IMR-90 (cell line): ENCODE measurements at regions not wholly inside any gene's neighbourhood (a gene's known extent, or its start where the extent isn't known, plus 50 kb on each side); places are given as distances from the start of the nearest gene placed in this dataset.

Experiments
- ATAC-seq: fragments of 200-7000 bp; cut with Tn5 transposase; 2 replicates; pipeline ENCODE4 v1.9.1; 2020; ENCODE audit warnings: low read depth, mild to moderate bottlenecking, moderate library complexity
- BruUV-seq: library from RNA; stranded (reverse); fragments of 400-500 nt; replicated peaks from 2 replicates; lab custom pipeline; 2021; lab: Mats Ljungman, UMichigan
- CTCF ChIA-PET: fragments of 300-600 bp; formaldehyde crosslinking; extraction: SDS; loops from one replicate; lab custom pipeline; 2021; ENCODE audit warnings: antibody characterized with exemption; lab: Yijun Ruan, JAX
- POLR2A ChIA-PET: fragments of 300-600 bp; sonication (Branson Sonifier 250); formaldehyde crosslinking; loops from one replicate; lab custom pipeline; 2022; ENCODE audit warnings: antibody characterized with exemption; ENCODE audit not compliant: unreplicated experiment; lab: Charles Lee
- DNase-seq: peaks from one replicate; pipeline ENCODE4 v3.0.0; 2013
- H2AFZ ChIP-seq: replicated peaks from 2 replicates; pipeline ENCODE3; 2013; ENCODE audit warnings: low read length, mild to moderate bottlenecking; ENCODE audit not compliant: poor library complexity
- H2AK5ac ChIP-seq: 2 replicates; pipeline ENCODE4 v1.6.1; 2013; ENCODE audit warnings: low read depth, low read length, inconsistent platforms
- H2AK9ac ChIP-seq: replicated peaks from 2 replicates; pipeline ENCODE3; 2013; ENCODE audit warnings: mild to moderate bottlenecking, low read depth, low read length, moderate library complexity; ENCODE audit not compliant: poor library complexity
- H2BK120ac ChIP-seq: 2 replicates; pipeline ENCODE4 v1.6.1; 2013; ENCODE audit warnings: low read depth, low read length, inconsistent platforms
- H2BK15ac ChIP-seq: 3 replicates; pipeline ENCODE4 v1.6.1; 2013; ENCODE audit warnings: low read depth, low read length, inconsistent platforms
- H2BK20ac ChIP-seq: 2 replicates; pipeline ENCODE4 v1.6.1; 2013; ENCODE audit warnings: low read depth, mild to moderate bottlenecking, inconsistent platforms, low read length, moderate library complexity
- H2BK5ac ChIP-seq: 2 replicates; pipeline ENCODE4 v1.6.1; 2013; ENCODE audit warnings: mild to moderate bottlenecking, low read depth, low read length, inconsistent platforms; ENCODE audit not compliant: poor library complexity, severe bottlenecking
- H3K14ac ChIP-seq: replicated peaks from 2 replicates; pipeline ENCODE4 v1.6.1; 2013; ENCODE audit warnings: low read depth, low read length, inconsistent platforms
- H3K18ac ChIP-seq: 2 replicates; pipeline ENCODE4 v1.6.1; 2013; ENCODE audit warnings: low read depth, low read length, control low read depth
- H3K23ac ChIP-seq: 2 replicates; pipeline ENCODE4 v1.6.1; 2013; ENCODE audit warnings: low read depth, low read length, inconsistent platforms
- H3K27ac ChIP-seq: 2 replicates; pipeline ENCODE4 v1.5.1; 2013; ENCODE audit warnings: mild to moderate bottlenecking, control low read depth, low read length; ENCODE audit not compliant: insufficient read depth
- H3K27me3 ChIP-seq: 2 replicates; pipeline ENCODE4 v1.6.1; 2013; ENCODE audit warnings: low read length; ENCODE audit not compliant: control insufficient read depth, insufficient read depth
- H3K36me3 ChIP-seq: 2 replicates; pipeline ENCODE4 v1.6.1; 2013; ENCODE audit warnings: low read length, mixed read lengths; ENCODE audit not compliant: control insufficient read depth, insufficient read depth
- H3K4ac ChIP-seq: 2 replicates; pipeline ENCODE4 v1.6.1; 2013; ENCODE audit warnings: low read depth, low read length, inconsistent platforms
- H3K4me1 ChIP-seq: 2 replicates; pipeline ENCODE4 v1.6.1; 2013; ENCODE audit warnings: low read length, mixed read lengths; ENCODE audit not compliant: control insufficient read depth, insufficient read depth
- H3K4me2 ChIP-seq: 2 replicates; pipeline ENCODE4 v1.6.1; 2013; ENCODE audit warnings: low read depth, mild to moderate bottlenecking, control low read depth, low read length, moderate library complexity
- H3K4me3 ChIP-seq: 2 replicates; pipeline ENCODE4 v1.5.1; 2013; ENCODE audit warnings: low read depth, mild to moderate bottlenecking, control low read depth, low read length, moderate library complexity; ENCODE audit not compliant: insufficient read depth
- H3K56ac ChIP-seq: 2 replicates; pipeline ENCODE4 v1.6.1; 2013; ENCODE audit warnings: low read length, inconsistent platforms; ENCODE audit not compliant: insufficient read depth; ENCODE audit errors: extremely low read depth
- H3K79me1 ChIP-seq, 2 experiments: 2 replicates each; pipeline ENCODE4 v1.6.1; 2013; ENCODE audit warnings: low read length in 2 of 2, inconsistent platforms in 1 of 2, low read depth in 1 of 2
- H3K9ac ChIP-seq: 2 replicates; pipeline ENCODE4 v1.6.1; 2013; ENCODE audit warnings: low read depth, low read length, control low read depth
- H3K9me1 ChIP-seq: 2 replicates; pipeline ENCODE4 v1.6.1; 2013; ENCODE audit warnings: low read length, inconsistent platforms; ENCODE audit not compliant: insufficient read depth
- H3K9me3 ChIP-seq: 2 replicates; pipeline ENCODE4 v1.6.1; 2013; ENCODE audit warnings: low read length; ENCODE audit not compliant: control insufficient read depth, insufficient read depth
- H4K20me1 ChIP-seq: 2 replicates; pipeline ENCODE4 v1.6.1; 2013; ENCODE audit warnings: low read length, inconsistent platforms; ENCODE audit not compliant: insufficient read depth
- H4K5ac ChIP-seq: 2 replicates; pipeline ENCODE4 v1.6.1; 2013; ENCODE audit warnings: mild to moderate bottlenecking, low read depth, low read length, control low read depth
- H4K8ac ChIP-seq, 2 experiments: 2 replicates each; pipeline ENCODE4 v1.6.1; 2013; ENCODE audit warnings: low read depth in 2 of 2, low read length in 2 of 2, control low read depth in 1 of 2, inconsistent platforms in 1 of 2
- H4K91ac ChIP-seq: 2 replicates; pipeline ENCODE4 v1.6.1; 2013; ENCODE audit warnings: low read depth, low read length, inconsistent platforms; ENCODE audit not compliant: insufficient read depth
- BHLHE40 ChIP-seq: fragments of 150-350 bp; IDR thresholded peaks from 2 replicates; pipeline ENCODE4 v1.6.1; 2016; ENCODE audit warnings: mild to moderate bottlenecking, low read depth, low read length
- CEBPB ChIP-seq: IDR thresholded peaks from 2 replicates; pipeline ENCODE4 v1.6.1; 2012; ENCODE audit warnings: low read depth, low read length, improper control_type of control experiment
- CHD1 ChIP-seq: IDR thresholded peaks from 2 replicates; pipeline ENCODE4 v1.6.1; 2012; ENCODE audit warnings: low read depth, low read length, improper control_type of control experiment
- CTCF ChIP-seq: conservative IDR thresholded peaks from 2 replicates; pipeline ENCODE4 v1.5.1; 2012; ENCODE audit warnings: mild to moderate bottlenecking, low read depth, low read length, improper control_type of control experiment
- ELK1 ChIP-seq: fragments of 150-350 bp; IDR thresholded peaks from 2 replicates; pipeline ENCODE4 v1.6.1; 2016; ENCODE audit warnings: low read depth, mild to moderate bottlenecking, low read length, moderate library complexity, borderline replicate concordance
- FOS ChIP-seq: fragments of 150-350 bp; IDR thresholded peaks from 2 replicates; pipeline ENCODE4 v1.6.1; 2016; ENCODE audit warnings: low read depth, low read length
- MAFK ChIP-seq: IDR thresholded peaks from 2 replicates; pipeline ENCODE4 v1.6.1; 2012; ENCODE audit warnings: low read depth, low read length, improper control_type of control experiment
- MAZ ChIP-seq: IDR thresholded peaks from 2 replicates; pipeline ENCODE4 v1.6.1; 2012; ENCODE audit warnings: low read depth, mild to moderate bottlenecking, low read length, improper control_type of control experiment, moderate library complexity, borderline replicate concordance
- MXI1 ChIP-seq: IDR thresholded peaks from 2 replicates; pipeline ENCODE4 v1.6.1; 2012; ENCODE audit warnings: low read depth, mild to moderate bottlenecking, low read length, moderate library complexity, borderline replicate concordance
- NFE2L2 ChIP-seq: fragments of 150-350 bp; IDR thresholded peaks from 2 replicates; pipeline ENCODE4 v1.6.1; 2016; ENCODE audit warnings: low read depth, mild to moderate bottlenecking, low read length
- POLR2A ChIP-seq: IDR thresholded peaks from 2 replicates; pipeline ENCODE4 v1.6.1; 2012; ENCODE audit warnings: mild to moderate bottlenecking, low read depth, low read length
- RAD21 ChIP-seq: IDR thresholded peaks from 2 replicates; pipeline ENCODE4 v1.6.1; 2012; ENCODE audit warnings: low read length, improper control_type of control experiment
- RFX5 ChIP-seq: IDR thresholded peaks from 2 replicates; pipeline ENCODE4 v1.8.0; 2012; ENCODE audit warnings: low read depth, mild to moderate bottlenecking, low read length, moderate library complexity
- SMC3 ChIP-seq: fragments of 150-350 bp; IDR thresholded peaks from 2 replicates; pipeline ENCODE4 v1.6.1; 2016; ENCODE audit warnings: low read depth, mild to moderate bottlenecking, antibody characterized with exemption, low read length, moderate library complexity
- USF2 ChIP-seq: fragments of 150-350 bp; IDR thresholded peaks from 2 replicates; pipeline ENCODE4 v1.6.1; 2017; ENCODE audit warnings: mild to moderate bottlenecking, antibody characterized with exemption, low read length, low read depth
- WGBS, 2 experiments: methylation state at CpG; one replicate each; pipeline versions ENCODE4 v1.1.5 to v1.1.7; 2013; ENCODE audit warnings: missing lambda C conversion rate in 2 of 2; ENCODE audit not compliant: insufficient read length in 1 of 2; ENCODE audit errors: extremely low coverage in 2 of 2; 5-methylcytosine and 5-hydroxymethylcytosine counted together
- dilution Hi-C: fragments of 300-500 bp; cut with HindIII; formaldehyde crosslinking; loops from one replicate; pipeline ENCODE4 v1.14.3; 2018; ENCODE audit warnings: low sequenced_read_pairs; ENCODE audit not compliant: unreplicated experiment
- in situ Hi-C: fragments of 300-500 bp; cut with MboI; formaldehyde crosslinking; loops from 3 replicates; pipeline ENCODE4 v1.14.3; 2019; ENCODE audit warnings: low sequenced_read_pairs, inconsistent platforms, mixed read lengths
- intact Hi-C: fragments of 100-400 bp; cut with micrococcal nuclease; formaldehyde crosslinking; loops from 2 replicates; pipeline ENCODE4 v1.10.0; 2022

GRCh38 chr2:236840215-236840614 is 245.5 kb upstream of the COPS8 start:
- dilution Hi-C loops (no loop called here), in situ Hi-C loops (no loop called here), intact Hi-C loops (no loop called here)
- H2BK15ac ChIP-seq, result no peak overlapping the region
- H4K5ac ChIP-seq, result no peak overlapping the region
- no peaks in the 10 kb centered on the region for H3K9me1 ChIP-seq
- H3K27me3 ChIP-seq, result peaks cover 2% of the 10 kb centered on the region
- no peak overlapping the region for H3K4me3 ChIP-seq
- ATAC-seq (no peak), DNase-seq (no peak)
- no peaks in the 10 kb centered on the region for H4K20me1 ChIP-seq
- no peak overlapping the region for H4K91ac ChIP-seq
- H3K18ac ChIP-seq, result no peak overlapping the region
- H2BK20ac ChIP-seq, result no peak overlapping the region
- WGBS, 2 experiments, result no CpG with 5 or more reads among the region's 3 CpGs
- TF ChIP-seq USF2 (no peak), POLR2A (no peak), FOS (no peak), RFX5 (no peak), CHD1 (no peak), BHLHE40 (no peak), NFE2L2 (no peak), MXI1 (no peak), ELK1 (no peak), MAZ (no peak), RAD21 (no peak), SMC3 (no peak), CEBPB (no peak), CTCF (no peak), MAFK (no peak)
- H3K36me3 ChIP-seq, result no peaks in the 10 kb centered on the region
- POLR2A ChIA-PET, result no interaction called here
- no peak overlapping the region for H3K4ac ChIP-seq
- CTCF ChIA-PET, result interaction anchor here (1.3 kb wide), 1 partner anchor 15 kb away, joined by 3 read pairs; no protein-coding TSS in a partner anchor
- H3K9ac ChIP-seq, result no peak overlapping the region
- H3K4me2 ChIP-seq, result no peak overlapping the region
- no peak overlapping the region for H3K56ac ChIP-seq
- H3K9me3 ChIP-seq, result peaks cover 2% of the 10 kb centered on the region; the same call in 1 of the 2 replicates
- no peak overlapping the region for H2AFZ ChIP-seq
- no peaks in the 10 kb centered on the region for H3K4me1 ChIP-seq
- no peak overlapping the region for H2BK5ac ChIP-seq
- no peak overlapping the region for H2BK120ac ChIP-seq
- no TSS peak for BruUV-seq
- H3K79me1 ChIP-seq, result no peaks in the 10 kb centered on the region
- H3K23ac ChIP-seq, result no peak overlapping the region
- no peak overlapping the region for H4K8ac ChIP-seq
- no peak overlapping the region for H2AK9ac ChIP-seq
- no peak overlapping the region for H3K14ac ChIP-seq
- no peak overlapping the region for H3K27ac ChIP-seq
- no peak overlapping the region for H2AK5ac ChIP-seq
